ENCODE measurements at regions not wholly inside any gene's neighbourhood (a gene's known extent, or its start where the extent isn't known, plus 50 kb on each side); places are given as distances from the start of the nearest gene placed in this dataset.

GRCh38 chr5:119742311-119742710 lies 113.0 kb downstream of the FAM170A start:
- TF ChIP-seq EZH2 (conservative IDR thresholded peaks at IDR 0.05; ENCODE audit: low read depth, low read length) (no peak), ZFX (CRISPR knock-in tag; IDR thresholded peaks at IDR 0.05; ENCODE audit: low read depth) (no peak), FIP1L1 (IDR thresholded peaks at IDR 0.05; ENCODE audit: borderline replicate concordance, insufficient read depth, low read depth, low read length) (no peak), ONECUT2 (CRISPR knock-in tag; IDR thresholded peaks at IDR 0.05) (no peak), ZNF318 (CRISPR knock-in tag; IDR thresholded peaks at IDR 0.05) (no peak)

Measured in HepG2 (cell line).